ENCODE measurements at regions not wholly inside any gene's neighbourhood (a gene's known extent, or its start where the extent isn't known, plus 50 kb on each side); places are given as distances from the start of the nearest gene placed in this dataset.
A peak's percentile ranks its signal among the peaks of the same experiment; 100 is the strongest.

- ChIA-PET POLR2A (no interaction called here), CTCF (interaction anchor here (0.6 to 1.3 kb wide), 4 partner anchors 9 to 1995 kb away, joined by 3 read pairs; no protein-coding TSS in a partner anchor)
- peak; percentile 63 for DNase-seq (ENCODE audit: extremely low spot score)
- TF ChIP-seq FOXK2 (IDR thresholded peaks at IDR 0.05) (no peak), FOXM1 (IDR thresholded peaks at IDR 0.05; ENCODE audit: borderline replicate concordance) (no peak), ZNF384 (IDR thresholded peaks at IDR 0.05) (no peak), SP1 (IDR thresholded peaks at IDR 0.05) (no peak), BHLHE40 (IDR thresholded peaks at IDR 0.05; ENCODE audit: borderline replicate concordance) (no peak)
These were observed 283.5 kb downstream of the S1PR1 start for GRCh38 chr1:101520302-101520701.

- POLR2A ChIA-PET = no interaction called here
- TF ChIP-seq BHLHE40 (IDR thresholded peaks at IDR 0.05; ENCODE audit: borderline replicate concordance) = no peak
- TF ChIP-seq HDGF (IDR thresholded peaks at IDR 0.05; ENCODE audit: borderline replicate concordance) = no peak
- TF ChIP-seq FOXK2 (IDR thresholded peaks at IDR 0.05) = no peak
- no peak for TF ChIP-seq SUZ12 (IDR thresholded peaks at IDR 0.05)
- no peak for TF ChIP-seq TARDBP (IDR thresholded peaks at IDR 0.05)
- no peak for TF ChIP-seq PKNOX1 (IDR thresholded peaks at IDR 0.05)
- no peak for TF ChIP-seq ZNF384 (IDR thresholded peaks at IDR 0.05)
- TF ChIP-seq FOXM1 (IDR thresholded peaks at IDR 0.05; ENCODE audit: borderline replicate concordance) = no peak
- no peak for TF ChIP-seq LEF1 (IDR thresholded peaks at IDR 0.05; ENCODE audit: borderline replicate concordance)
- TF ChIP-seq CTBP1 (IDR thresholded peaks at IDR 0.05; ENCODE audit: borderline replicate concordance) = no peak
- no peak for TF ChIP-seq ARNT (IDR thresholded peaks at IDR 0.05)
- no peak for TF ChIP-seq NFRKB (IDR thresholded peaks at IDR 0.05)
- no peak for TF ChIP-seq L3MBTL2 (conservative IDR thresholded peaks at IDR 0.05)
- TF ChIP-seq FOXA1 (IDR thresholded peaks at IDR 0.05) = no peak
- no peak for TF ChIP-seq SP1 (IDR thresholded peaks at IDR 0.05)
- TF ChIP-seq ELF4 (IDR thresholded peaks at IDR 0.05) = no peak
- CTCF ChIA-PET = no interaction called here
- DNase-seq (ENCODE audit: extremely low spot score) = no peak
These were observed 285.7 kb downstream of the S1PR1 start for GRCh38 chr1:101522486-101522885.

GRCh38 chr1:101526813-101527212 lies 290.0 kb downstream of the S1PR1 start:
- POLR2A ChIA-PET = no interaction called here
- CTCF ChIA-PET = no interaction called here
- no peak for DNase-seq (ENCODE audit: extremely low spot score)
- no peak for TF ChIP-seq PKNOX1 (IDR thresholded peaks at IDR 0.05)
- TF ChIP-seq LEF1 (IDR thresholded peaks at IDR 0.05; ENCODE audit: borderline replicate concordance) = no peak
- no peak for TF ChIP-seq FOXK2 (IDR thresholded peaks at IDR 0.05)
- TF ChIP-seq FOXM1 (IDR thresholded peaks at IDR 0.05; ENCODE audit: borderline replicate concordance) = no peak
- no peak for TF ChIP-seq SP1 (IDR thresholded peaks at IDR 0.05)
- no peak for TF ChIP-seq HDGF (IDR thresholded peaks at IDR 0.05; ENCODE audit: borderline replicate concordance)
- TF ChIP-seq TARDBP (IDR thresholded peaks at IDR 0.05) = no peak
- TF ChIP-seq FOXA1 (IDR thresholded peaks at IDR 0.05) = no peak
- TF ChIP-seq ELF4 (IDR thresholded peaks at IDR 0.05) = no peak
- TF ChIP-seq BHLHE40 (IDR thresholded peaks at IDR 0.05; ENCODE audit: borderline replicate concordance) = no peak
- no peak for TF ChIP-seq L3MBTL2 (conservative IDR thresholded peaks at IDR 0.05)
- no peak for TF ChIP-seq SUZ12 (IDR thresholded peaks at IDR 0.05)
- no peak for TF ChIP-seq CTBP1 (IDR thresholded peaks at IDR 0.05; ENCODE audit: borderline replicate concordance)
- TF ChIP-seq ARNT (IDR thresholded peaks at IDR 0.05) = no peak
- TF ChIP-seq ZNF384 (IDR thresholded peaks at IDR 0.05) = no peak
- no peak for TF ChIP-seq NFRKB (IDR thresholded peaks at IDR 0.05)

- ChIA-PET CTCF (no interaction called here), POLR2A (no interaction called here)
- TF ChIP-seq FOXM1 (IDR thresholded peaks at IDR 0.05; ENCODE audit: borderline replicate concordance) (no peak), PKNOX1 (IDR thresholded peaks at IDR 0.05) (no peak)
- DNase-seq (ENCODE audit: extremely low spot score) = no peak
These were observed 295.6 kb downstream of the S1PR1 start for GRCh38 chr1:101532377-101532776.

- ChIA-PET POLR2A (no interaction called here), CTCF (interaction anchor here (0.6 kb wide), 1 partner anchor 28 kb away, joined by 3 read pairs; no protein-coding TSS in a partner anchor)
- no peak for DNase-seq (ENCODE audit: extremely low spot score)
- TF ChIP-seq FOXA1 (IDR thresholded peaks at IDR 0.05) (no peak), FOXM1 (IDR thresholded peaks at IDR 0.05; ENCODE audit: borderline replicate concordance) (no peak), ZNF384 (IDR thresholded peaks at IDR 0.05) (no peak)
These were observed 303.3 kb downstream of the S1PR1 start for GRCh38 chr1:101540161-101540560.

GRCh38 chr1:101546885-101547284 lies 310.1 kb downstream of the S1PR1 start:
- ChIA-PET POLR2A (no interaction called here), CTCF (no interaction called here)
- DNase-seq (ENCODE audit: extremely low spot score) = no peak
- TF ChIP-seq ELF4 (IDR thresholded peaks at IDR 0.05) (no peak), L3MBTL2 (conservative IDR thresholded peaks at IDR 0.05) (no peak), SUZ12 (IDR thresholded peaks at IDR 0.05) (no peak), NFRKB (IDR thresholded peaks at IDR 0.05) (no peak), FOXM1 (IDR thresholded peaks at IDR 0.05; ENCODE audit: borderline replicate concordance) (no peak), ZNF384 (IDR thresholded peaks at IDR 0.05) (no peak), FOXA1 (IDR thresholded peaks at IDR 0.05) (no peak), ARNT (IDR thresholded peaks at IDR 0.05) (no peak)

- no peak for DNase-seq (ENCODE audit: extremely low spot score)
- ChIA-PET POLR2A (no interaction called here), CTCF (no interaction called here)
- TF ChIP-seq FOXM1 (IDR thresholded peaks at IDR 0.05; ENCODE audit: borderline replicate concordance) (no peak), FOXK2 (IDR thresholded peaks at IDR 0.05) (no peak), LEF1 (IDR thresholded peaks at IDR 0.05; ENCODE audit: borderline replicate concordance) (no peak), HDGF (IDR thresholded peaks at IDR 0.05; ENCODE audit: borderline replicate concordance) (no peak), FOXA1 (IDR thresholded peaks at IDR 0.05) (no peak), TARDBP (IDR thresholded peaks at IDR 0.05) (no peak), L3MBTL2 (conservative IDR thresholded peaks at IDR 0.05) (no peak), SUZ12 (IDR thresholded peaks at IDR 0.05) (no peak), CTBP1 (IDR thresholded peaks at IDR 0.05; ENCODE audit: borderline replicate concordance) (no peak), SP1 (IDR thresholded peaks at IDR 0.05) (no peak), BHLHE40 (IDR thresholded peaks at IDR 0.05; ENCODE audit: borderline replicate concordance) (no peak), ZNF384 (IDR thresholded peaks at IDR 0.05) (no peak), ELF4 (IDR thresholded peaks at IDR 0.05) (no peak), NFRKB (IDR thresholded peaks at IDR 0.05) (no peak)
These were observed 310.5 kb downstream of the S1PR1 start for GRCh38 chr1:101547357-101547756.
